ENCODE measurements at regions not wholly inside any gene's neighbourhood (a gene's known extent, or its start where the extent isn't known, plus 50 kb on each side); places are given as distances from the start of the nearest gene placed in this dataset.
"Not testable (repeated sequence)": the region's sequence is repeated elsewhere in the genome, so short reads cannot be mapped to it uniquely, and the experiment has no call there.

DNA sequence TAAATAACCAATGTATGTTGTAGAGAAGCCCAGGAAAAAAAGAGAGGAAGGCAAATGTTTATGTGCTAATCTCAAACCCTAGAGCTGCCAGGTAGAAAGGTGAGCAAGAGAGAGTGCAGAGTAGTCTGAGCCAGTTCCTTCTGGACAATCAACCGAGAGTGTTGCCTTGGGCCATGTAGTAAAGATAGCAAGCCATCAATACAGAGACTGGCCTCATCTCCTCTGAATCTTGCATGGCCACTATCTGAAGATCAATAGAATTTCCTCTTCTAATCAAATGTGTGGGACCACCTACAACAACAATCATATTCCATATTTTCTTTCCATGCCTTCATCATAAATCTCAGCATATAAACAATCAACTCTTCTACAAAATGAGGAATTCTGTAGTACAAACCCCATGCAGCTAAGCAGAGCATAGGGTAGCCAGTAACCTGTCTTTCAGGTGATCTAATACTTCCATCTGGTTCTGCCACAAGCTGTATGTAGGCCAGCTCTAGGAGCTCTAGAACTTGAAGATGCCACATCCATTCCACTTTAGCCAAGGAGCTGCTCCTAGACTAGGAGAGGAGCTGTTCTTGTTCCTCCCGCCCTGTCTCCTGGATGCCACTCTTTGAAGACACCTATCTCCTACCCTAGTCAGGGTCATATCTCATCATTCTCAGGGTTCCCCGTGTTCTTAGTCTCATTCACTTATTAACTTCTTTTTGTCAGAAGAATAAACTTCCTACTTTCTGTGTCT is 75.8 kb upstream of the SLC38A4 start:
- DNase-seq = no peak
- TF ChIP-seq CTCF (IDR thresholded peaks at IDR 0.05) (no peak), POLR2AphosphoS5 (IDR thresholded peaks at IDR 0.05) (no peak), EP300 (IDR thresholded peaks at IDR 0.05; ENCODE audit: low read depth) (no peak), POLR2A (IDR thresholded peaks at IDR 0.05) (no peak)
- Histone ChIP-seq H3K27ac (no peak overlapping the region), H3K4me1 (peaks cover 0 to 5% (median 0%) of the 10 kb centered on the region in 4 donors), H3K36me3 (no peaks in the 10 kb centered on the region), H3K9me3 (no peaks in the 10 kb centered on the region), H3K4me3 (no peak overlapping the region), H3K27me3 (no peaks in the 10 kb centered on the region)
- intact Hi-C loops (cut with DNase I; ENCODE audit: low total_unique reads) = no loop called here
- in situ Hi-C loops (cut with MboI; ENCODE audit: low pct_ligation_motif_present in 1 of 4, low pct_unique_long_range_greater_than_20kb in 1 of 4, low sequenced_read_pairs in 3 of 4) = no loop called here
- WGBS, 2 donors (ENCODE audit: low coverage in 1 of 2) = 28 to 56% methylated on average over 3 of the region's 3 CpGs

DNA sequence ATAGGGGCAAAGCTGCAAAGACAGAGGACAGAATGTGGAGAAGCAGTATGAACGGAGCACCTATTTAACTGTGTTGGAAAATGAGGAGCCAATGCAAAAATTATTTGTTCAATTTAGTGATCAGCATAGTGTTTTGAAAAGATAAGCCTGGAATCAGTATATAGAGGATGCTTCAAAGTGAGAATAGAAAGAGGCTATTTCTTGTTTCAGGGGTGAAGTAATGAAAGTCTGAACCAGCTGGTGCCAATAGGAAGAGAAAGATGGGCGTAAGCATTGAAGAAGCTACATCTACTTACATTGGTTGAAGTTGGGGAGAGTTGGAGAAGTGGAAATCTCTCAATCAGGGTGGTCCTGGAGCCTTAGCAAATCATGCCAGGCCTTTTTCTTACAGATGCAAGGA is 77.3 kb upstream of the SLC38A4 start:
- H3K36me3 ChIP-seq = no peaks in the 10 kb centered on the region
- no peak overlapping the region for H3K4me3 ChIP-seq
- in situ Hi-C loops (cut with MboI; ENCODE audit: low pct_ligation_motif_present in 1 of 4, low pct_unique_long_range_greater_than_20kb in 1 of 4, low sequenced_read_pairs in 3 of 4) (no loop called here), intact Hi-C loops (cut with DNase I; ENCODE audit: low total_unique reads) (no loop called here)
- TF ChIP-seq POLR2A (IDR thresholded peaks at IDR 0.05) = no peak
- peaks cover 0 to 5% (median 0%) of the 10 kb centered on the region in 4 donors for H3K4me1 ChIP-seq
- H3K9me3 ChIP-seq = no peaks in the 10 kb centered on the region
- 95% methylated on average over 2 of the region's 2 CpGs for WGBS, 2 donors (ENCODE audit: low coverage in 1 of 2)
- no peaks in the 10 kb centered on the region for H3K27me3 ChIP-seq
- no peak for DNase-seq
- no peak overlapping the region for H3K27ac ChIP-seq

DNA sequence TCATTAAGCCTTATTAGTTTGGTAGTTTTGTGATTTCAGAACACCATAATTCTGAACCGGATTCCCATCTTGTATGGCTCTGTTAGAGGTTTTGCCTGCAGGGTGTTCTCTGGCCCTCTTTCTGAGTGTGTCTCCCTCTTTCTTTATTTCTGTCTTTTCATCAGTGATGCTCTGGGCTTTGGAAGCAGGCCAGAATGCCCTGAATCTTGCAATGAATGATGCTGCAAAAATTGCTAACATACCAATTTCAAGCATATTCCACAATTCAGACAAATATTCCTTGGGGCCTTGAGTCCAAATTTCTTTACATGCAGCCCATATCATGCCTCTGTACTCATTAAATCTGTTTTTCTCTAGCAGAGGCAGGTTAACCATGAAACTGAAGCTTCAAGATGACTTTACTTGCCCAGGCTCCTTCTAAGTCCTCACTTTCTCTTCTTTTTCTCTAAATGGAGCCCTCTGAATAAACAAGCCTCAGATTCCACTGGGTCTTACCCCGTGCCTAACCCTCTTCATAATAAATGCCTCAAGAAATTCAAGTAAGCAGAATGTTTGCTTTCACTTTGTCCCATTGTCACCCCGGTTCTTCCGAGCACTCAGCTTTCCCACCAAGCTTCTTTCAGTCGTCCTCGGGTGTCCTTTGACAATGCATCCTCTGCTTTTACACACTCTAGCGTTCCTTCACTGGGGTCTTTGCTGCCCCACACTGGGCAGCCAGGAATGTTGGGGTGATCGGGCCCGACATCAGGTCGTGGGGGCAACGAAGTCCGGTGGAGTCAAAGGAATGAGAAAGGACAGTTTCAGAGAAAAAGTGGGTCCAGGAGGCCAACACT is 78.8 kb upstream of the SLC38A4 start:
- intact Hi-C loops (cut with DNase I; ENCODE audit: low total_unique reads) = no loop called here
- no peak overlapping the region for H3K4me3 ChIP-seq

DNA sequence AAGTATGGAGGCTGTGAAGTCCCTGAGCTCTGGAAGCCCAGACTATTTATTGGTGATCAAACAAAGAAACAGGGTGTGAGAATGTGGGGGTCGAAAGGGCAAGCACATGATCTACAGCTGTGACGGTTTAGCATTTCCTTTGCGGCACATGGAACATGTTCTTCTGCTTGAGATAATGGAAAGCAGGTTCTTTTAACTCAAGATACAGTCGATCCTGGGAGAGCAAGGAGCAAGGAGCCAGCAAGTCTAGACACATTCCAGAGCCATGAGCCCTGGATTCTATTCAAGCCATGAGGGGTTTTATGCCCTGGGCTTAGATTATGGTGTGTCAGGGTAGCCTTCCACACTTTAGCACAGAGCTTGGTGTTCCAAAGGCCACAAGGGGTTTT is 79.4 kb upstream of the SLC38A4 start:
- H3K4me1 ChIP-seq; intact Hi-C loops (cut with DNase I; ENCODE audit: low total_unique reads); H3K27ac ChIP-seq; H3K4me3 ChIP-seq; H3K9me3 ChIP-seq; in situ Hi-C loops (cut with MboI; ENCODE audit: low pct_ligation_motif_present in 1 of 4, low pct_unique_long_range_greater_than_20kb in 1 of 4, low sequenced_read_pairs in 3 of 4); H3K36me3 ChIP-seq; H3K27me3 ChIP-seq; DNase-seq: not testable (repeated sequence)
- WGBS, 2 donors (ENCODE audit: low coverage in 1 of 2) = 63 to 82% methylated on average over 3 to 4 of the region's 4 CpGs

More for the DNA sequence above, 78.8 kb upstream of the SLC38A4 start:
- Histone ChIP-seq H3K27me3 (no peaks in the 10 kb centered on the region), H3K4me1 (no peaks in the 10 kb centered on the region), H3K36me3 (no peaks in the 10 kb centered on the region), H3K9me3 (no peaks in the 10 kb centered on the region), H3K27ac (no peak overlapping the region)
- 86 to 87% methylated on average over 10 to 12 of the region's 12 CpGs for WGBS, 2 donors (ENCODE audit: low coverage in 1 of 2)
- in situ Hi-C loops (cut with MboI; ENCODE audit: low pct_ligation_motif_present in 1 of 4, low pct_unique_long_range_greater_than_20kb in 1 of 4, low sequenced_read_pairs in 3 of 4) = no loop called here
- no peak for DNase-seq
- no peak for TF ChIP-seq CTCF (IDR thresholded peaks at IDR 0.05)
- TF ChIP-seq EP300 (IDR thresholded peaks at IDR 0.05; ENCODE audit: low read depth) = no peak
- no peak for TF ChIP-seq POLR2A (IDR thresholded peaks at IDR 0.05)
- TF ChIP-seq POLR2AphosphoS5 (IDR thresholded peaks at IDR 0.05) = no peak

- in situ Hi-C loops (cut with MboI; ENCODE audit: low pct_ligation_motif_present in 1 of 4, low pct_unique_long_range_greater_than_20kb in 1 of 4, low sequenced_read_pairs in 3 of 4) (no loop called here), intact Hi-C loops (cut with DNase I; ENCODE audit: low total_unique reads) (no loop called here)
- no peak for DNase-seq
- H3K9me3 ChIP-seq = peaks cover 0 to 1% of the 10 kb centered on the region in 2 donors
- no peaks in the 10 kb centered on the region for H3K4me1 ChIP-seq
- no peak for TF ChIP-seq POLR2AphosphoS5 (IDR thresholded peaks at IDR 0.05)
- no peak for TF ChIP-seq EP300 (IDR thresholded peaks at IDR 0.05; ENCODE audit: low read depth)
- TF ChIP-seq POLR2A (IDR thresholded peaks at IDR 0.05) = no peak
- TF ChIP-seq CTCF (IDR thresholded peaks at IDR 0.05) = no peak
- H3K27me3 ChIP-seq = no peaks in the 10 kb centered on the region
- H3K27ac ChIP-seq = no peak overlapping the region
- no peaks in the 10 kb centered on the region for H3K36me3 ChIP-seq
- H3K4me3 ChIP-seq = no peak overlapping the region
- 93% methylated on average over 3 of the region's 3 CpGs; no CpG with 5 or more reads in 1 of the 2 donors for WGBS, 2 donors (ENCODE audit: low coverage in 1 of 2)
These were observed 82.0 kb upstream of the SLC38A4 start for GRCh38 chr12:46907791-46908190.

All from transverse colon (tissue), 4 donors.